ENCODE measurements at regions not wholly inside any gene's neighbourhood (a gene's known extent, or its start where the extent isn't known, plus 50 kb on each side); places are given as distances from the start of the nearest gene placed in this dataset.

DNA sequence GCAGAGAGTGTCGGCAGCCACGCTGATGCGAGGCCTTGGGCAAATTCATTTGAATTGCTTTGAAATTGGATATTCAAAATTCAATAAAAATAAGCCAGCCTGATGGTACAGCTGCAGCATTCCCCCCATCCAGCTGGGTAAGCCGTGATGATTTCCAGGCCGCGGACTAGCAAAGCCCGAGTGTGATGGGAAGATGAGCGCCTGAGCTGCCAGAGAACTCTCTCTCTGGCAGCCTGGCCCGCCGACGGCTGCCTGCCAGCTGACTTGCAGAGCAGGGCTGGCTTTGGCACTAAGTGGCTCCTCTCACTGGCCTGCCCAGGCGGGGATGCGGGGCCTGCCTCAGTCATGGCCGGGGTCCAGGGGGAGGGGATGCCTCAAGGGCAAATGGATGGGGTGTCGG lies 268.3 kb upstream of the WWC1 start:
- TF ChIP-seq POLR2A (IDR thresholded peaks at IDR 0.05): no peak
- TF ChIP-seq, protein P1, sequence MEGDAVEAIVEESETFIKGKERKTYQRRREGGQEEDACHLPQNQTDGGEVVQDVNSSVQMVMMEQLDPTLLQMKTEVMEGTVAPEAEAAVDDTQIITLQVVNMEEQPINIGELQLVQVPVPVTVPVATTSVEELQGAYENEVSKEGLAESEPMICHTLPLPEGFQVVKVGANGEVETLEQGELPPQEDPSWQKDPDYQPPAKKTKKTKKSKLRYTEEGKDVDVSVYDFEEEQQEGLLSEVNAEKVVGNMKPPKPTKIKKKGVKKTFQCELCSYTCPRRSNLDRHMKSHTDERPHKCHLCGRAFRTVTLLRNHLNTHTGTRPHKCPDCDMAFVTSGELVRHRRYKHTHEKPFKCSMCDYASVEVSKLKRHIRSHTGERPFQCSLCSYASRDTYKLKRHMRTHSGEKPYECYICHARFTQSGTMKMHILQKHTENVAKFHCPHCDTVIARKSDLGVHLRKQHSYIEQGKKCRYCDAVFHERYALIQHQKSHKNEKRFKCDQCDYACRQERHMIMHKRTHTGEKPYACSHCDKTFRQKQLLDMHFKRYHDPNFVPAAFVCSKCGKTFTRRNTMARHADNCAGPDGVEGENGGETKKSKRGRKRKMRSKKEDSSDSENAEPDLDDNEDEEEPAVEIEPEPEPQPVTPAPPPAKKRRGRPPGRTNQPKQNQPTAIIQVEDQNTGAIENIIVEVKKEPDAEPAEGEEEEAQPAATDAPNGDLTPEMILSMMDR (IDR thresholded peaks at IDR 0.05 in 4 of 5, conservative IDR thresholded peaks at IDR 0.05 in 1 of 5): no peak

Data from gastrocnemius medialis (tissue), 4 donors.